RKO (cell line): ENCODE measurements at regions not wholly inside any gene's neighbourhood (a gene's known extent, or its start where the extent isn't known, plus 50 kb on each side); places are given as distances from the start of the nearest gene placed in this dataset.
A peak's percentile ranks its signal among the peaks of the same experiment; 100 is the strongest.

Experiments used
- DNase-seq: peaks from one replicate; pipeline ENCODE4 v3.0.0-alpha.2; 2016; ENCODE audit warnings: low spot score

DNA sequence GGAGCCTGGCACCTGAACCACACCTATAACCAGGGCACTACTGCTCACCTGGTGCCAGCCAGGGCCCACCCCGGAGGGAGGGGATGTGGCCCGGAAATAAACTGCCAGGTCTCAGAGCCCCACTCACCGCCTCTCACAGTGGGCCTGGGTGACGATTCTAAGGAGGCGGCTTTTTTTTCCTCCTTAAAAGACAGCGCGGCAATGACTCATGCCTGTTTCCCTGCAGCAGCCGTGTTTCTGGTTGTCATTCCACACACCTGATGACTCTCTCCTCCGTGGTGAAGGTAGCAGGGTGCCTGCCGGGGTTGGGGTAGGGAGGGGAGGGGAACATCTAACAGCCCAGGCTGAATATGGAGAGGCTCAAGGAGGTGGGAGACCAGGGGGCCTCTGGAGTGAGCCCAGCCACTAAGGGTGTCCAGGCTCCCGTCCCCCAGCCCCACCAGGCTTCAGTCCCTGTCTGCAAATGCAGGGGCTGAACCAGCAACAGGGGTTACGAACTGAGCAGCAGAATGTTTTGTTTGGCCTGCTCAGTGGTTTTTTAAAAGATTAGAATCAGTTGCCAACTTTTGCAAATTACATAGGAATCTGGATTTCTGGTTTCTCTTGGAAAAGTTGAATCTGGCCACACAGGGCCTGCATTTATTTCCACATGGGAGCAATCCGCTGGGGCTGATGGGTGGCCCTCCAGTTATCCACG lies 127.3 kb upstream of the LINGO1 start:
- DNase-seq = no peak

GRCh38 chr15:77753939-77754338 lies 121.2 kb upstream of the LINGO1 start:
- no peak for DNase-seq

DNA sequence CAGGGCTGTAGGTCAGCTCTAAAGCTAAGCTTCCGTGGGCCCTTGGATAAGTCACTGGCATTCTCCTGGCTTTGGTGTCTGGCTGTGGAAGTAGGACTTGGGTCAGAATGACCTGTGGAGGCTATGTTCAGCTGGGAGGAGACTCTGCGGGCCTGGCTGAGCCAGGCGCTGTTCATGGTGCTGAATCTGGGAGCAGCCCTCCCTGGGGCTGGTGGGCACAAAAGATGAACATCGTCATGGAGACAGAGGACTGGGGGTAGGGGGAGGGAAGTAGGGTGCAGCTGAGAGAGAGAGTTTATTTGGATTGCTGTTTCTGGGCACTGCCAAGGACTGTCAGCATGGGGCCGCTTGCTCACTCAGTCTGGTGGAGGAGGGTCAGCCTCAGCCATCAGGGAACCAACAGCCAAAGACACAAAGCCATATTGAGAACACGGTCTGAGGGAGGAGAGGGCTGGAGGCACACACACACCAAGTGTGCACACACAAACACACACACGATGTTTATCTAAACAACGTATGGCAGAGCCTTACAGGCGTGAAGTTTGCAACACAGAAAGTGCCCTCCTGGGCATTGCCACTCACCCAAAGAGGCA lies 120.7 kb upstream of the LINGO1 start:
- DNase-seq = peak; percentile 33

DNA sequence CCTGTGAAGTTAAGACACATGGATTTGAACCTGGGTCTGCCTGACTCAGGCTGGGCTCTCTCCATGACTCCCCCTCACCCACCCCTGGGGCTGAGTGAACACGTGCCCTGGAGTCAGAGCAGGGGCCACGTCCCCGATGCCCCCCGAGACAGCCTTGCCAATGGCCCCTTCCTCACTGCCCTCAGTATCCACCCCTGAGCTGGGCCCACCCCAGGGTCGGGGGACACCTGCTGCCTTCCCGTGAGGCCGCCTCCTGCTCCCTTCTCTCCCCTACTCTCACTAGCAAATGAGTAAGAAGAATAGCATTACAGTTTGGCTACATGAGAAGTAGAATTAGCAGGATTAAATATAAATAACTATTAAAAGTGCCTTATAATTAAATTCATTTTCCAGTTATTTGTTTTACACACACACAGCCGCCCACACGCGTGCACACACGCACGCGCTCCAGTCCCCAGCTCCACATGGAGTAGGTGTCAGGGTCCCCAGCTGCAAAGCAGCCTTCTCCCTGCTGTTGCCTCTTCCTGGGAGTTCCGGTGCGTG lies 117.4 kb upstream of the LINGO1 start:
- DNase-seq = no peak

DNA sequence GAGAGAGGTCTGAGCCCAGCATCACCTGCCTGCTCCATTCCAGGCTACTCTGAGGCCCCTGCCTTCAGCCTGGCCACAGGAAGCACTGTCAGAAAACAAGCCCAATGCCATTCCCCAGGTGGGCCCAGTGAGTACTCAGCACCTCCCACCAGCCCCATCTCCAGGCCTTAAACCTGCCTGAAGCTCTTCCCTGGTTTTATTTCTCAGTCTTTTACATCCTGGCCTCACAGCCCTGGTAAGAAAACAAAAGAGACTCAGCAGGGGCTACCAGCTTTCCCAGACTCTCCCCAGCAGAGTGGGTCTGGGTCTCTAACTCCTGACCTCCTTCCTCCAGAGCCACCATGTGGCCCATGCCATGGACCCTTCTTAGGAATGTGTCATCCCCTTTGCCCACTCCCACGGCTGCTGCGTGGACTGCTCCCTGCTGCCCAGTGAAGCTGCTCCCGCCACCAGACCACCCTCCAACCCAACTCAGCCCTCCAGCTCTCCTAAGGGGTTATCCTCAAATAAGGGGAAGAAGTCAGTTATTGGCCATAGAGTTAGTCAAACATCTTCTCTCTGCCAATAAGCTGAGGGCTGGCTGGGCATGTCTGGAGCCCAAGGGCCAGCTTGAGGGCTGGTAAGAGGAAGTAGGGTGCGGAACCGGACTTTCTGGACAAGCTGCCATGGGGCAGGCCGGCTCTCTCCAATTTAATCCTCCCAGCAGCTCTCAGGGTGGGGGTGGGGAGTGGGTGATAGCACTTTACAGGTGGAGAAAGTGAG lies 116.7 kb upstream of the LINGO1 start:
- no peak for DNase-seq

DNA sequence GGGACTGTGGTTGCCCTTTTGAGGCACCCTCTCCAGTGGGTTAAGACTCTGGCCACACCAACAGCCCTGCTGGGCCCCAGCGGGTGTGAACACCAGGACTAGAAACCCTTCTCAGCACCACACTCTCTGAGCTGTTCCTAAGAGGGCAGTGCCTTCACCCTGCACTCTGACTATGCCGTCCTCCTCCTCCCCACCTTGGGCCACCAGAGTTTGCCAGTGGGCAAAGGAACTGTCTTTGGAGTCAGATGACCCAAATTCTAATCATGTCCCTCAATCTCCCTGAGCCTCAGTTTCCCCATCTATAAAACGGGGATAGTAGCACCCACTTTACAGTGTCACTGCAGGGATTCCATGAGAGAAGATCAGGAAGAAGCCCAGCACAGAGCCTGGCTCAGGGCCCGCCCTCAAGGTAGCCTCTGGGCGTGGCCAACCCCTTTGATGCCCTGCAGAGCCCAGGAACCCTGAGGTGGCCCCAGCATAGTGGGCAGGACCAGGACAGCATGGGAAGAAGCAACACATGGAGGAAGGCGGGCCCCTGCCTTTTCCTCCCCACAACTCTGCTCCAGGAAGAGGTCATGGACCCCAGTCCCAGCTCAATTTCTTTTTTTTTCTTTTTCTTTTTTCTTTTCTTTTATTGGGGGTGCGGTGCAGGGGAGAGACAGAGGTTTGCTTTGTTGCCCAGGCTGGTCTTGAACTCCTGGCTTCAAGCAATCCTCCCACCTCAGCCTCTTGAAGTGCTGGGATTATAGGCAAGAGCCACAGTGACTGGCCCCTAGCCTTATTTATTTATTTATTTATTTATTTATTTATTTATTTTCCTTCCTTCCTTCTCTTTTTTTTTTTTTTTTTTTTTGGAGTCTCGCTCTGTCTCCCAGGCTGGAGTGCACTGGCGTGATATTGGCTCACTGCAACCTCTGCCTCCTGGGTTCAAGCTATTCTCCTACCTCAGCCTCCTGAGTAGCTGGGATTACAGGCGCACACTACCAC lies 115.7 kb upstream of the LINGO1 start:
- no peak for DNase-seq

DNA sequence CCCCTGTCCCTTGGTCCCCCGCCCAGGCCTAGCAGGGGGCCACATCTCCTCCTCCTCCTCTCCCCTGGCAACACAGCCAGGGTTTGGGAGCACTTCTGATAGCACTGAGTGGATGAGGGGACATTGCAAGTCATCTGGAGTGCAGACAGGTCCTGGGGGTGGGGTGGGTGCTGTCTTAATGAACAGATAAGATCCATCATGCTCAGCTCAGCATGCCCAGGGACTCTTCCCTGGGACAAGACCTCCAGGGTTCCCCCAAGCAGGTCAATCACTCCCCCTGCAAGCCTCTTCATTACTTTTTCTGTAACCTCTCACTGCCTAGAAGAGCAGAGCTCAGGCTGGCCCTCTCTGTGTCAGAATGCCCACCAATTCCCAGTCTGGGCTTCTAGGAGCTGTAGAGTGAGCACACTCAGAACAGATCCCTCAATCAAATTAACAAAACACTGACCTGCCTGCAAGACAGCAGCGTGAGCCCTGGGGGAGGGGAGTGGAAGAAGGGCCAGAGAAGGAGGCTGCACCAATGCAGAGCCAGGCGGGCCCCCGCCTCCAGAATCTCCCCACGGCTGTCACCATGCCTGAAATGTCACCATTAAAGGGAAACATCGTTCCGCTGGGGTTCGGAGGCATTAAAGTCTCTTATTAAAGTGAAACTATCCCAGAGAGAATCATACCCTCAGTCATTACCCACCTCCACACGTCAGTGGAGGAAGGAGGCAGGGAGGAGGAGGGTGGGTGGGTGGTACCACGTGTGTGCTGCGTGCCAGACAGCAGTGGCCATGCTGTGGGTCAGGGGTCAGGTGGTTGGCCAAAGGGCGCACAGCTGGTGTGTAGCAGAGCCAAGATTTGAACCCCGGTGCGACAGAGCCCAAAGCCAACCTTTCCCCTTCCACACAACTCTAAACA lies 114.7 kb upstream of the LINGO1 start:
- DNase-seq = no peak

GRCh38 chr15:77746254-77747174 lies 113.8 kb upstream of the LINGO1 start:
- DNase-seq = no peak

DNA sequence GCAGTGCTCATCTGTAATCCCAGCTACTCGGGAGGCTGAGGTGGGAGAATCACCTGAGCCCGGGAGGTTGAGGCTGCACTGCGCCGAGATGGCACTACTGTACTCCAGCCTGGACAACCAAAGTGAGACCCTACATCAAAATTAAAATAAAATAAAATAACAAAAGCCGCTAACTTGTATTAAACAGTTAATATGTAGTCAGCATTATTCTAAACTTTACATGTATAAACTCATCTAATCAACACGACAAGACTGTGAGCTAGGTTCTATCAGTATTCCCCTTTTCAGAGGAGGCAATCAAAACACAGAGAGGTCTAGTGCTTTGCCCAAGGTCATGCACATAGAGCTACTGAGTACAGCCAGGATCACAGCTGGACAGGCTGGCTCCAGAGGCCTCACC lies 111.7 kb upstream of the LINGO1 start:
- no peak for DNase-seq

DNA sequence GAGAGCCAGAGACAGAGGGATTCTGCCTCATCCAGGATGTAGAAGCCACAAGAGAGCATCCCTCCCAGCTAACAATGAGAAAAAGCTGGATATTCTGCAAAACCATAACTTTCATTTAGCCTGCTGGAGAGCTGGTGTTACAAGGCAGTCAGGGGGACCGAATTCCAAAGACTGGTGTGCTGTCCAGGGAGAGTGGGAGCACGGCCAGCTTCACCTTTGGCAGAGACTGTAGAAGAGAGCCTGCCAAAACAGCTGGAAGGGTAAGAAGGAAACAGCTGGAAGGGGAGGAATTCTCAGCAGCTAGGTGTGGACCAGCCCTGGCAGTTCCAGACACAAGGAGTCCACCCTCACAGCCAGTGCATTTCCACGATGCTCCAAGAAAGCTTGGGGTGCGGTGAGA lies 109.9 kb upstream of the LINGO1 start:
- no peak for DNase-seq

DNA sequence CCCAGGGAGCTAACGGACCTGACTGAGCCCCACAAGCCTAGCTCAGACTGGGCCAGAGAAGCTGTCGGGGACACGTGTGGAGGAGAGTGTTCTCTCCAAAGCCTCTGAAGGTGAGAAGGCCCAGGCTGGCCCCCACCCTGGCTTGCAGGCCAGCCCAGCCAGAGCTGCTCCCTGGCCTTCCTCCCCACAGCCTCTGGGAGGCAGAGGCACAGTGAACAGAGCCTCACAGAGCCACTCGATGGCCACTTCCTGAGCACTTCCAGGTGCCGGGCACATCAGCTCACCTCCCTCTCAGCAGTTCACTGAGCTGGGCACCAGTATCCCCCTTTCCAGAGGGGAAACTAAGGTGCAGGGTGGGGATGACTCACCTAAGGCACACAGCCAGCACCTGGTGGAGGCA lies 109.4 kb upstream of the LINGO1 start:
- DNase-seq = no peak

GRCh38 chr15:77741106-77741505 lies 108.4 kb upstream of the LINGO1 start:
- DNase-seq = no peak

DNA sequence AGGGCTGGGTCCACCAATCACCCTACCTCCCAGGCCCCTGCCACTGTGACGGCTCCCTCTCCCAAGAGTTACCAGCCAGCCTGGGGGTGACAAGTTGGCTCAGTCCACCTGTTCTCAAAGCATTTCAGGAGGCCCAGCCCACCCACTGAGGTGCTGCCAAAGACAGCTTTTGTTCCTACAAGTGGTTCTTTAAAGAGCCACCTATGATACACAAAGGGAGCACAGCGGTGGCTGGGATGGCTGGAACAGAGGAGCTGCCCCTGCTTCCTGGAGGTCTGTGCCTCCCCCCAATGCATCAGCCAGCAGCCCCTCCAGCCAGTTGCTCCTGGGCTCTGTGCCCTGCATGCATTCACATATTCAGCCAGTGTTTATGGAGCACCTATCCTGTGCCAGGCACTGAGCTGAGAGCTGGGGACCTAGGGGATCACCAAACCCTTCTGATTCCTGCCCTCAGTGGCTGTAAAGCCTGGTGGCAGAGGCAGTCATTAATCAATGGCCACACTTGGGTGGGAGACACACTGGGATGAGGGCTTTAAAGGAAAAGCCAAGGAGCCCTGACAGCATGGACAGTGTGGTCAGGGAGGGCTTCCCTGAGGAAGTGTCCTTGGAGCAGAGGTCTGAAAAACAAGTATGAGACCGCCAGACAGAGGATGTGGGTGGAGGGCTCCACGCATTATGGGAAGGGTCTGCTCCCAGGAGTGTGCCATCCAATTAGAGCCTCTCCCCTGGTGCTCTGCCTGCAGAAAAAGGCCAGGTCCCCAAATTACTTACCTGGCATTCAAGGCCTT lies 107.1 kb upstream of the LINGO1 start:
- no peak for DNase-seq

DNA sequence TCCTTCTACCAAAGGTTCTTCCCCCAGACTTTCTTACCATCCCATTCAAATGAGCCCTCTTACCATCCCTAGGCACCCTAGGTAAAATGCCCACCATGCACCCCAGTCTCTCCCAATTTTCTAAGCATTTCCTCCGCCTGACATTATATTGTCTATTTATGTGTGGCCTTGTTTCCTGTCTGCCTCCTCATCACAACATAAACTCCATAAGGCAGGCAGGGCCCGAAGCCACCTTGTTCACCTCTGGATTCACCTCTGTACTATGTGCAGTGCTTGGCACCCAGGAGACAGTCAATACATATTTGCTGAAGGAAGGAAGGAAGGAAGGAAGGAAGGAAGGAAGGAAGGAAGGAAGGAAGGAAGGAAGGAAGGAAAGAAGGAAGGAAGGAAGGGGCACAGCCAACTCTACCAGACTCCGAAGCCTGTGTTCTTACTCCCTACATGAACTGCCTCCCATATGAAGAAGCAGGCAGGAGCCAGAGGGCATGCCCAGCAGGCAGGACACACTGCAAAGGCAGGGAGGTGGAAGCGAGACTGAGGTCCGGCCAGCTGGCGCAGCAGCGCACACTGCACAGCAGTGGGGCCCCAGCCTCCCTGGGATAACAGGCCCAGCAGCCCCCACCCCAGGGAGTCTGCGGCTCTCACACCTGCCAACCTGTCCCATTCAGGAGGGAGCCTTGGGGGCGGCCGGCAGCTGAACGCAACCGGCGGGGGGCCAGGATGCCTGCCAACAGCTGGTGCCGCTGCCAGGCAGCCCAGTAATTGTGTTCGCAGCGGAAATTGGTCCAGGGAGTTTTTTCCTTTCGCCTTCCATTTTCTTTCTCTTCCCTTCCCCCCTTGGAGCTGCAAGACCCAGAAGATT lies 106.0 kb upstream of the LINGO1 start:
- no peak for DNase-seq

DNA sequence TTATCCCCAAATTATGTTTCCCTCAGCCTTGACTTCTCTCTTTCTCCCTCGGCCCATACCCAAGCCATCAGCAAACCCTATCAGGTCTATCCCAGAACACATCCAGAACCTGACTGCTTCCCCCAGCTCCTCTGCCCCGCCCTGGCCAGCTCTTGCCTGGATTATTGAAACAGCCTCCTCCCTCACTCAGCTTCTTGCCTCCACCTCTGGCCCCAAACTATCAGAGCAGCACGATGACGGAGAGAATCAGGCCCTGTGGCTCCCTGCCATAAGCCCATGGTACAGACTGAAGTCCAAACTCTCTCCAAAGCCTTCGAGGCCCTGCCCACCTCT lies 105.3 kb upstream of the LINGO1 start:
- no peak for DNase-seq

- no peak for DNase-seq
These were observed 104.7 kb upstream of the LINGO1 start for GRCh38 chr15:77737238-77738037.

- no peak for DNase-seq
These were observed 101.6 kb upstream of the LINGO1 start for GRCh38 chr15:77734306-77734705.
